Keratinocyte (primary cell): ENCODE measurements at regions not wholly inside any gene's neighbourhood (a gene's known extent, or its start where the extent isn't known, plus 50 kb on each side); places are given as distances from the start of the nearest gene placed in this dataset.

Source experiments
- DNase-seq: peaks from one replicate; pipeline ENCODE4 v3.0.0-alpha.2; 2011; ENCODE audit warnings: low read depth, missing footprints, low spot score
- FAIRE-seq: peaks from 2 replicates; lab custom pipeline; 2011; peaks lifted over from hg19 to GRCh38; lab: Jason Lieb, UNC
- H2AFZ ChIP-seq: 2 replicates; pipeline ENCODE4 v1.6.0; 2012; ENCODE audit warnings: low read length, control low read depth, inconsistent platforms; ENCODE audit not compliant: control insufficient read depth
- H3K27ac ChIP-seq: 2 replicates; pipeline ENCODE4 v1.5.1; 2011; ENCODE audit warnings: low read length; ENCODE audit not compliant: control insufficient read depth, insufficient read depth
- H3K27me3 ChIP-seq: 3 replicates; pipeline ENCODE4 v1.6.0; 2011; ENCODE audit warnings: low read length; ENCODE audit not compliant: control insufficient read depth, insufficient read depth; ENCODE audit errors: extremely low read depth
- H3K36me3 ChIP-seq, 2 experiments: 2 replicates in 1 of 2; 3 replicates in 1 of 2; pipeline ENCODE4 v1.5.1; 2011; ENCODE audit warnings: low read length in 2 of 2, mild to moderate bottlenecking in 1 of 2; ENCODE audit not compliant: control insufficient read depth in 2 of 2, insufficient read depth in 2 of 2; ENCODE audit errors: extremely low read depth in 1 of 2
- H3K4me1 ChIP-seq: 3 replicates; pipeline ENCODE4 v1.5.1; 2011; ENCODE audit warnings: low read length; ENCODE audit not compliant: control insufficient read depth, insufficient read depth; ENCODE audit errors: extremely low read depth
- H3K4me2 ChIP-seq: 3 replicates; pipeline ENCODE4 v1.6.0; 2011; ENCODE audit warnings: low read depth, low read length; ENCODE audit not compliant: control insufficient read depth, insufficient read depth; ENCODE audit errors: extremely low read depth
- H3K4me3 ChIP-seq, 3 experiments: fragments of 200-600 bp in 1 of 3; sonication (generic) in 1 of 3; 2 replicates in 2 of 3; 3 replicates in 1 of 3; pipeline ENCODE4 v1.5.1; 2011 to 2016; ENCODE audit warnings: low read length in 3 of 3, mild to moderate bottlenecking in 3 of 3, control low read depth in 2 of 3, inconsistent platforms in 1 of 3, low read depth in 1 of 3, mixed read lengths in 1 of 3, mixed run types in 1 of 3, moderate library complexity in 1 of 3; ENCODE audit not compliant: control insufficient read depth in 2 of 3, insufficient read depth in 2 of 3; ENCODE audit errors: extremely low read depth in 1 of 3
- H3K79me2 ChIP-seq: 2 replicates; pipeline ENCODE4 v1.6.0; 2012; ENCODE audit warnings: low read length; ENCODE audit not compliant: control insufficient read depth, insufficient read depth
- H3K9ac ChIP-seq: 3 replicates; pipeline ENCODE4 v1.6.0; 2011; ENCODE audit warnings: low read length; ENCODE audit not compliant: control insufficient read depth, insufficient read depth; ENCODE audit errors: extremely low read depth
- H3K9me1 ChIP-seq: 3 replicates; pipeline ENCODE4 v1.6.0; 2011; ENCODE audit warnings: low read length; ENCODE audit not compliant: control insufficient read depth, insufficient read depth; ENCODE audit errors: extremely low read depth
- H3K9me3 ChIP-seq: 2 replicates; pipeline ENCODE4 v1.5.1; 2012; ENCODE audit warnings: low read depth, low read length; ENCODE audit not compliant: control insufficient read depth
- H4K20me1 ChIP-seq: 3 replicates; pipeline ENCODE4 v1.6.0; 2011; ENCODE audit warnings: low read length; ENCODE audit not compliant: control insufficient read depth, insufficient read depth; ENCODE audit errors: extremely low read depth
- CTCF ChIP-seq, 3 experiments: IDR thresholded peaks in 1 of 3; conservative IDR thresholded peaks in 1 of 3; optimal IDR thresholded peaks in 1 of 3; 2 replicates in 2 of 3; 3 replicates in 1 of 3; pipeline versions ENCODE3 to v1.5.1; 2011; ENCODE audit warnings: low read length in 3 of 3, mild to moderate bottlenecking in 3 of 3, moderate library complexity in 2 of 3, control low read depth in 1 of 3, inconsistent platforms in 1 of 3; ENCODE audit not compliant: insufficient read depth in 2 of 3; ENCODE audit errors: extremely low read depth in 1 of 3
- EZH2 ChIP-seq: IDR thresholded peaks from one replicate; pipeline ENCODE4 v1.6.1; 2012; ENCODE audit warnings: inconsistent platforms, mild to moderate bottlenecking, low read length, moderate library complexity
- dilution Hi-C: fragments of 300-500 bp; cut with MboI; formaldehyde crosslinking; loops from one replicate; pipeline ENCODE4 v1.7.0; 2020; ENCODE audit warnings: low sequenced_read_pairs; ENCODE audit not compliant: extremely low pct_ligation_motif_present

GRCh38 chr9:107390778-107391177 lies 98.8 kb downstream of the KLF4 start:
- Histone ChIP-seq H3K79me2 (no peaks in the 10 kb centered on the region), H3K27ac (no peak overlapping the region), H3K27me3 (no peaks in the 10 kb centered on the region), H2AFZ (no peak overlapping the region), H3K4me3 (no peak overlapping the region), H3K9ac (no peak overlapping the region), H3K9me3 (no peaks in the 10 kb centered on the region), H3K4me1 (peaks cover 15% of the 10 kb centered on the region), H3K4me2 (peak overlapping the region; percentile 61), H4K20me1 (no peaks in the 10 kb centered on the region), H3K9me1 (no peaks in the 10 kb centered on the region), H3K36me3 (no peaks in the 10 kb centered on the region)
- FAIRE-seq: peak; percentile 44
- no peak for TF ChIP-seq CTCF (optimal IDR thresholded peaks at IDR 0.05 in 1 of 3, IDR thresholded peaks at IDR 0.05 in 1 of 3, conservative IDR thresholded peaks at IDR 0.05 in 1 of 3; ENCODE audit: extremely low read depth in 1 of 3, insufficient read depth in 2 of 3, low read length in 3 of 3)
- no peak for TF ChIP-seq EZH2
- dilution Hi-C loops: no loop called here
- DNase-seq: no peak

- H3K27me3 ChIP-seq: no peaks in the 10 kb centered on the region
- dilution Hi-C loops: no loop called here
- H3K4me3 ChIP-seq: peak overlapping the region in 1 of 3 experiments; percentile 12
- FAIRE-seq: no peak
- peak; percentile 13 for DNase-seq
- peak overlapping the region; percentile 61 for H3K4me2 ChIP-seq
- H3K79me2 ChIP-seq: no peaks in the 10 kb centered on the region
- H3K27ac ChIP-seq: no peak overlapping the region
- H4K20me1 ChIP-seq: no peaks in the 10 kb centered on the region
- H3K36me3 ChIP-seq: no peaks in the 10 kb centered on the region
- TF ChIP-seq CTCF (optimal IDR thresholded peaks at IDR 0.05 in 1 of 3, IDR thresholded peaks at IDR 0.05 in 1 of 3, conservative IDR thresholded peaks at IDR 0.05 in 1 of 3; ENCODE audit: extremely low read depth in 1 of 3, insufficient read depth in 2 of 3, low read length in 3 of 3): no peak
- no peak for TF ChIP-seq EZH2
- H3K9ac ChIP-seq: no peak overlapping the region
- H3K4me1 ChIP-seq: peaks cover 15% of the 10 kb centered on the region
- H3K9me1 ChIP-seq: no peaks in the 10 kb centered on the region
- H2AFZ ChIP-seq: no peak overlapping the region
- H3K9me3 ChIP-seq: no peaks in the 10 kb centered on the region
Observed at GRCh38 chr9:107390279-107390678, 99.3 kb downstream of the KLF4 start.
